Fibroblast of skin of abdomen (primary cell): ENCODE measurements at regions not wholly inside any gene's neighbourhood (a gene's known extent, or its start where the extent isn't known, plus 50 kb on each side); places are given as distances from the start of the nearest gene placed in this dataset.
"Not testable (repeated sequence)": the region's sequence is repeated elsewhere in the genome, so short reads cannot be mapped to it uniquely, and the experiment has no call there.

Source experiments
- DNase-seq: peaks from one replicate; pipeline ENCODE4 v3.0.0-alpha.2; 2013

- DNase-seq, result peak; percentile 10
These were observed 1331.9 kb downstream of the AACS start for GRCh38 chr12:126397071-126397581.

GRCh38 chr12:126397660-126398059 lies 1332.4 kb downstream of the AACS start:
- DNase-seq, result no peak

GRCh38 chr12:126400831-126401230 lies 1335.6 kb downstream of the AACS start:
- no peak for DNase-seq

GRCh38 chr12:126404293-126404881 lies 1339.2 kb downstream of the AACS start:
- no peak for DNase-seq

- DNase-seq, result no peak
These were observed 1353.2 kb downstream of the AACS start for GRCh38 chr12:126418400-126418799.

GRCh38 chr12:126419131-126419530 lies 1353.9 kb downstream of the AACS start:
- DNase-seq, result no peak

- DNase-seq, result no peak
These were observed 1359.5 kb downstream of the AACS start for GRCh38 chr12:126424696-126425095.

- no peak for DNase-seq
These were observed 1360.0 kb downstream of the AACS start for GRCh38 chr12:126425264-126425663.

- DNase-seq, result no peak
These were observed 1363.5 kb downstream of the AACS start for GRCh38 chr12:126428769-126429168.

GRCh38 chr12:126430921-126431320 lies 1365.7 kb downstream of the AACS start:
- DNase-seq, result no peak

GRCh38 chr12:126431767-126432166 lies 1366.5 kb downstream of the AACS start:
- no peak for DNase-seq

GRCh38 chr12:126432780-126433179 lies 1367.5 kb downstream of the AACS start:
- peak; percentile 11 for DNase-seq

- DNase-seq, result no peak
These were observed 1369.3 kb downstream of the AACS start for GRCh38 chr12:126434412-126434985.

- no peak for DNase-seq
These were observed 1370.8 kb downstream of the AACS start for GRCh38 chr12:126436041-126436440.

- no peak for DNase-seq
These were observed 1372.7 kb downstream of the AACS start for GRCh38 chr12:126437934-126438333.

GRCh38 chr12:126443977-126444376 lies 1378.7 kb downstream of the AACS start:
- no peak for DNase-seq

- DNase-seq, result no peak
These were observed 1382.1 kb downstream of the AACS start for GRCh38 chr12:126447346-126447745.

- DNase-seq, result no peak
These were observed 1386.6 kb downstream of the AACS start for GRCh38 chr12:126451809-126452208.

- DNase-seq, result not testable (repeated sequence)
These were observed 1387.5 kb downstream of the AACS start for GRCh38 chr12:126452686-126453085.

- DNase-seq, result no peak
These were observed 1389.3 kb downstream of the AACS start for GRCh38 chr12:126454581-126454980.

GRCh38 chr12:126457776-126458175 lies 1392.5 kb downstream of the AACS start:
- no peak for DNase-seq

- DNase-seq, result no peak
These were observed 1398.9 kb downstream of the AACS start for GRCh38 chr12:126464153-126464552.

- no peak for DNase-seq
These were observed 1404.0 kb downstream of the AACS start for GRCh38 chr12:126469211-126469610.

GRCh38 chr12:126474703-126475102 lies 1409.5 kb downstream of the AACS start:
- DNase-seq, result no peak

- DNase-seq, result no peak
These were observed 1415.2 kb downstream of the AACS start for GRCh38 chr12:126480451-126480850.
